ENCODE measurements at regions not wholly inside any gene's neighbourhood (a gene's known extent, or its start where the extent isn't known, plus 50 kb on each side); places are given as distances from the start of the nearest gene placed in this dataset.

DNA sequence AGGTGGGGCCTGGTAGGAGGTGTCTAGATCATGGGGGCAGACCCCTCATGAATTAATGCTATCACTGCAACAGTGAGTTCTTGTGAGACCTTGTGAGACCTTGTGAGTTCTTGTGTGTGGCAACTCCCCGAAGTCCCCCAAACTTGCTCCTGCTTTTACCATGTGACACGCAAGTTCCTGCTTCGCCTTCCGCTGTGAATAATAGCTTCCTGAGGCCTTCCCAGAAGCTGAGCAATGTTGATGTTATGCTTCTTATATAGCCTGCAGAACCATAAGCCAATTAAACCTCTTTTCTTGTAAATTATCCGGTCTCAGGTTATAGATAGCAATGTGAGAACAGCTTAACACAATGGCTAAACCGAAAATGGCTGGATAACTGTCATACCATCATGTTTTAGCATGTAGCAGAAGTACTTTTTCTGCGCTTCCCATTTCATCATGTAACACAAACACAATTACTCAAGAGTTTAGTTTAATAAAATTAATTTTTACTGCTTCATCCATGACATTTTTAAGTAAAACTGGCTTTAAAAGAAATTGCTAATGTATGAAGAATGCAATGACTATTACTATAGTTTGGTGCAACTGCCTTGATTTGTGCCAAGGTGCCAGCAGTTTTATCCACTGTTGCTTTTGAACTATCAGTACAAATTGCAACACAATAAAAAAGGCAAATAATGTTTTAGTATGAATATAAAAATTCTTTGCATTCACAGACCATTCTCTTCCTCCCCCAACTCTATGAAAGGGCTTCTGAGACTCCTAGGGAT lies 87.7 kb upstream of the TMEM168 start:
- no peak for TF ChIP-seq FOXP2 (optimal IDR thresholded peaks at IDR 0.05; ENCODE audit: borderline replicate concordance, extremely low read depth, extremely low read length, insufficient read depth)
- no peak for TF ChIP-seq TAF1 (IDR thresholded peaks at IDR 0.05; ENCODE audit: borderline replicate concordance, insufficient read depth, low read length)
- TF ChIP-seq, protein P1, sequence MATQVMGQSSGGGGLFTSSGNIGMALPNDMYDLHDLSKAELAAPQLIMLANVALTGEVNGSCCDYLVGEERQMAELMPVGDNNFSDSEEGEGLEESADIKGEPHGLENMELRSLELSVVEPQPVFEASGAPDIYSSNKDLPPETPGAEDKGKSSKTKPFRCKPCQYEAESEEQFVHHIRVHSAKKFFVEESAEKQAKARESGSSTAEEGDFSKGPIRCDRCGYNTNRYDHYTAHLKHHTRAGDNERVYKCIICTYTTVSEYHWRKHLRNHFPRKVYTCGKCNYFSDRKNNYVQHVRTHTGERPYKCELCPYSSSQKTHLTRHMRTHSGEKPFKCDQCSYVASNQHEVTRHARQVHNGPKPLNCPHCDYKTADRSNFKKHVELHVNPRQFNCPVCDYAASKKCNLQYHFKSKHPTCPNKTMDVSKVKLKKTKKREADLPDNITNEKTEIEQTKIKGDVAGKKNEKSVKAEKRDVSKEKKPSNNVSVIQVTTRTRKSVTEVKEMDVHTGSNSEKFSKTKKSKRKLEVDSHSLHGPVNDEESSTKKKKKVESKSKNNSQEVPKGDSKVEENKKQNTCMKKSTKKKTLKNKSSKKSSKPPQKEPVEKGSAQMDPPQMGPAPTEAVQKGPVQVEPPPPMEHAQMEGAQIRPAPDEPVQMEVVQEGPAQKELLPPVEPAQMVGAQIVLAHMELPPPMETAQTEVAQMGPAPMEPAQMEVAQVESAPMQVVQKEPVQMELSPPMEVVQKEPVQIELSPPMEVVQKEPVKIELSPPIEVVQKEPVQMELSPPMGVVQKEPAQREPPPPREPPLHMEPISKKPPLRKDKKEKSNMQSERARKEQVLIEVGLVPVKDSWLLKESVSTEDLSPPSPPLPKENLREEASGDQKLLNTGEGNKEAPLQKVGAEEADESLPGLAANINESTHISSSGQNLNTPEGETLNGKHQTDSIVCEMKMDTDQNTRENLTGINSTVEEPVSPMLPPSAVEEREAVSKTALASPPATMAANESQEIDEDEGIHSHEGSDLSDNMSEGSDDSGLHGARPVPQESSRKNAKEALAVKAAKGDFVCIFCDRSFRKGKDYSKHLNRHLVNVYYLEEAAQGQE (IDR thresholded peaks at IDR 0.05; ENCODE audit: insufficient read depth in 1 of 2, low read depth in 2 of 2, low read length in 2 of 2) = no peak
- no peak for TF ChIP-seq SIN3A (IDR thresholded peaks at IDR 0.05; ENCODE audit: borderline replicate concordance, insufficient read depth, low read length)
- TF ChIP-seq POLR2AphosphoS5 (IDR thresholded peaks at IDR 0.05; ENCODE audit: low read depth, low read length) = no peak

DNA sequence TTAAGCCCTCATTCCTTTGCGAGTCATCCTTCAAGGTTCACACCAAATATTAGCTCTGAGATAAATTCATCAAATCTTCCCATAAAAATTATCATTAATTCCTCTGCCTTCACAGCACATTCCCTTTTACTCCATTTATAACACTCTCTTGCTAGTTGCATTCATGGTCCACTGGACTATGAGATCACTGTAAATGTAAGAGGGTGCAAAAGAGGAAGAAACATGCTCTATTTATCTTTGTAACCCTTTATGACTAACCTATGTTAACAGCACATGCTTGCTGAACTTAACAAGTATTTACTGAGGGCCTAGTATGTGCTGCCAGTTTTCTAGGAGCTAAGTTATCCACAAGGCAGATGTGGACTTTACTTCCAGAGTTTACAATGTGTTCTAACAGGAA lies 86.7 kb upstream of the TMEM168 start:
- TF ChIP-seq, protein P1 (IDR thresholded peaks at IDR 0.05; ENCODE audit: insufficient read depth in 1 of 2, low read depth in 2 of 2, low read length in 2 of 2) = no peak
- TF ChIP-seq FOXP2 (optimal IDR thresholded peaks at IDR 0.05; ENCODE audit: borderline replicate concordance, extremely low read depth, extremely low read length, insufficient read depth) = no peak
- no peak for TF ChIP-seq TAF1 (IDR thresholded peaks at IDR 0.05; ENCODE audit: borderline replicate concordance, insufficient read depth, low read length)
- TF ChIP-seq POLR2AphosphoS5 (IDR thresholded peaks at IDR 0.05; ENCODE audit: low read depth, low read length) = no peak
- TF ChIP-seq SIN3A (IDR thresholded peaks at IDR 0.05; ENCODE audit: borderline replicate concordance, insufficient read depth, low read length) = no peak

DNA sequence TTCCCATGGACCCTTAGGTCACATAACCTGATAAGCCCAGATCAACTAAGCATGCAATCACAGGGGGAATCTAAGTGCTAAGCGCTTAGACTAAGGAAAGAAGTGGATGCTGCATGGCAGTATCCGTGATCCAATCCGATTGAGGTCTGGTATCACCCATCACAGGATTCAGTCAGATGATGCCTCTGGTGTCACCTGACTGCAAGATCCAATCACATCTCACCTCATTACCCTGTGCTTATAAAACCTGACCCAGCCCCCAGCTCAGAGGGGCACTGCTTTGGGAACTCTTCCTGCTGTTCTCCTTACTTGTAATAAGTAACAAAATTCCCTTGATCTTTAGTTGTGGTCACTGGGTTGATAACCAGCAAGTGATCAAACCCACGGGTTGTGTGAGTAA lies 84.7 kb upstream of the TMEM168 start:
- TF ChIP-seq POLR2AphosphoS5 (IDR thresholded peaks at IDR 0.05; ENCODE audit: low read depth, low read length) (no peak), SIN3A (IDR thresholded peaks at IDR 0.05; ENCODE audit: borderline replicate concordance, insufficient read depth, low read length) (no peak), FOXP2 (optimal IDR thresholded peaks at IDR 0.05; ENCODE audit: borderline replicate concordance, extremely low read depth, extremely low read length, insufficient read depth) (no peak)
- TF ChIP-seq, protein P1 (IDR thresholded peaks at IDR 0.05; ENCODE audit: insufficient read depth in 1 of 2, low read depth in 2 of 2, low read length in 2 of 2) = no peak

DNA sequence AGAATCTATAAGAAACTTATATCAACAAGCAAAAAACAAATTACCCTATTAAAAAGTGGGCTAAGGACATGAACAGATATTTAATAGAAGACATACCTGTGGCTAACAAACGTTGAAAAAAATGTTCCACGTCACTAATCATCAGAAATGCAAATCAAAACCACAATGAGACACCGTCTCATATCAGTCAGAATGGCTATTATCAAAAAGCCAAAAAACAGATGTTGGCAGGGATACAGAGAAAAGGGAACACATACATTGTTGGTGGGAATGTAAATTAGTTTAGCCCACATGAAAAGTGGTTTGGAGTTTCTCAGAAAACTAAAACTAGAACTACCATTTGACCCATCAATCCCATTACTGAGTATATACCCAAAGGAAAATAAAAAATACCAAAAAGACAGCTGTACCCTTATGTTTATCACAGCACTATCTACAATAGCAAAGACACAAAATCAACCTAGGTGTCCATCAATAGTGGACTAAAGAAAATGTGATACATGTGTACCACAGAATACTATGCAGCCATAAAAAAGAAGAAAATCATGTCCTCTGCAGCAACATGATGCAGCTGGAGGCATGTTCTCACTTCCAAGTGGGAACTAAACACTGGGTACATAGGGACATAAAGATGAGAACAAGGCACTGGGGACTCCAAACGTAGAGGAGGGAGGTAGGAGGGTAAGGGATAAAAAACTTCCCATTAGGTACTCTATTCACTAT lies 83.8 kb upstream of the TMEM168 start:
- TF ChIP-seq FOXP2 (optimal IDR thresholded peaks at IDR 0.05; ENCODE audit: borderline replicate concordance, extremely low read depth, extremely low read length, insufficient read depth) (no peak), SIN3A (IDR thresholded peaks at IDR 0.05; ENCODE audit: borderline replicate concordance, insufficient read depth, low read length) (no peak), POLR2AphosphoS5 (IDR thresholded peaks at IDR 0.05; ENCODE audit: low read depth, low read length) (no peak), TAF1 (IDR thresholded peaks at IDR 0.05; ENCODE audit: borderline replicate concordance, insufficient read depth, low read length) (no peak)
- TF ChIP-seq, protein P1 (IDR thresholded peaks at IDR 0.05; ENCODE audit: insufficient read depth in 1 of 2, low read depth in 2 of 2, low read length in 2 of 2) = no peak
